Right lobe of liver (tissue), 6 donors: ENCODE measurements at regions not wholly inside any gene's neighbourhood (a gene's known extent, or its start where the extent isn't known, plus 50 kb on each side); places are given as distances from the start of the nearest gene placed in this dataset.

ENCODE experiments used
- ATAC-seq, 4 donors: fragments of 200-7000 bp; cut with Tn5 transposase; one replicate each; pipeline ENCODE4 v1.9.1; 2020; ENCODE audit warnings: mild to moderate bottlenecking in 4 of 4, moderate library complexity in 4 of 4
- DNase-seq, 3 donors: peaks; one replicate each; pipeline ENCODE4 v3.0.0-alpha.2; 2020
- H3K27ac ChIP-seq, 3 donors: fragments of 200-600 bp; one replicate each; pipeline ENCODE4 v1.8.0; 2022
- H3K27me3 ChIP-seq, 2 donors: fragments of 200-600 bp; one replicate each; pipeline ENCODE4 v1.8.0; 2022
- H3K36me3 ChIP-seq, 4 donors: fragments of 200-600 bp; sonication (generic) in 1 of 4; one replicate each; pipeline versions ENCODE4 v1.5.1 to v1.8.0; 2017 to 2022; ENCODE audit warnings: control low read depth in 1 of 4
- H3K4me1 ChIP-seq, 4 donors: fragments of 200-600 bp; sonication (generic) in 1 of 4; one replicate each; pipeline versions ENCODE4 v1.5.1 to v1.8.0; 2017 to 2022; ENCODE audit warnings: control low read depth in 1 of 4
- H3K4me3 ChIP-seq, 3 donors: fragments of 200-600 bp; one replicate each; pipeline ENCODE4 v1.8.0; 2022
- H3K9me3 ChIP-seq, 4 donors: fragments of 200-600 bp; sonication (generic) in 1 of 4; one replicate each; pipeline versions ENCODE4 v1.5.1 to v1.8.0; 2017 to 2022; ENCODE audit warnings: control low read depth in 1 of 4
- POLR2A ChIP-seq: fragments of 450-650 bp; IDR thresholded peaks from one replicate; pipeline ENCODE4 v1.6.1; 2017; ENCODE audit warnings: antibody characterized with exemption, mild to moderate bottlenecking
- WGBS: methylation state at CpG from one replicate; pipeline ENCODE4 v1.1.6; 2018; ENCODE audit warnings: low coverage, low lambda C conversion rate; ENCODE audit not compliant: insufficient coverage; ENCODE audit errors: missing lambda C conversion rate; 5-methylcytosine and 5-hydroxymethylcytosine counted together
- intact Hi-C, 2 donors: fragments of 100-400 bp; cut with DNase I; formaldehyde crosslinking; loops; one replicate each; pipeline versions ENCODE4 v1.11.2 to v1.14.1; 2022
- TF ChIP-seq, protein P1 (sequence below), 4 donors: fragments of 200-600 bp in 3 of 4; fragments of 450-650 bp in 1 of 4; IDR thresholded peaks; one replicate each; pipeline versions ENCODE4 v1.5.1 to v1.8.0; 2016 to 2022; ENCODE audit warnings: antibody characterized with exemption in 4 of 4, mild to moderate bottlenecking in 2 of 4
- donor health status: DM: no; HTN: yes; CAD: no.
- donor health status: DM: no; HTN: no; CAD: no.
- donor health status: DM: no; HTN: no; CAD: no.
- donor health status: DM: no; HTN: yes; CAD: no.
- donor health status: DM: no; HTN: yes; CAD: no.

GRCh38 chr6:55003719-55004430 is 157.3 kb downstream of the FAM83B start:
- Histone ChIP-seq H3K9me3 (no peaks in the 10 kb centered on the region), H3K27me3 (no peaks in the 10 kb centered on the region), H3K4me1 (no peaks in the 10 kb centered on the region), H3K27ac (no peak overlapping the region), H3K4me3 (no peak overlapping the region), H3K36me3 (no peaks in the 10 kb centered on the region)
- no peak for DNase-seq
- intact Hi-C loops: no loop called here
- no peak for TF ChIP-seq POLR2A
- TF ChIP-seq, protein P1, sequence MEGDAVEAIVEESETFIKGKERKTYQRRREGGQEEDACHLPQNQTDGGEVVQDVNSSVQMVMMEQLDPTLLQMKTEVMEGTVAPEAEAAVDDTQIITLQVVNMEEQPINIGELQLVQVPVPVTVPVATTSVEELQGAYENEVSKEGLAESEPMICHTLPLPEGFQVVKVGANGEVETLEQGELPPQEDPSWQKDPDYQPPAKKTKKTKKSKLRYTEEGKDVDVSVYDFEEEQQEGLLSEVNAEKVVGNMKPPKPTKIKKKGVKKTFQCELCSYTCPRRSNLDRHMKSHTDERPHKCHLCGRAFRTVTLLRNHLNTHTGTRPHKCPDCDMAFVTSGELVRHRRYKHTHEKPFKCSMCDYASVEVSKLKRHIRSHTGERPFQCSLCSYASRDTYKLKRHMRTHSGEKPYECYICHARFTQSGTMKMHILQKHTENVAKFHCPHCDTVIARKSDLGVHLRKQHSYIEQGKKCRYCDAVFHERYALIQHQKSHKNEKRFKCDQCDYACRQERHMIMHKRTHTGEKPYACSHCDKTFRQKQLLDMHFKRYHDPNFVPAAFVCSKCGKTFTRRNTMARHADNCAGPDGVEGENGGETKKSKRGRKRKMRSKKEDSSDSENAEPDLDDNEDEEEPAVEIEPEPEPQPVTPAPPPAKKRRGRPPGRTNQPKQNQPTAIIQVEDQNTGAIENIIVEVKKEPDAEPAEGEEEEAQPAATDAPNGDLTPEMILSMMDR (IDR thresholded peaks at IDR 0.05): no peak
- 41% methylated on average over 4 of the region's 4 CpGs for WGBS
- ATAC-seq: no peak

DNA sequence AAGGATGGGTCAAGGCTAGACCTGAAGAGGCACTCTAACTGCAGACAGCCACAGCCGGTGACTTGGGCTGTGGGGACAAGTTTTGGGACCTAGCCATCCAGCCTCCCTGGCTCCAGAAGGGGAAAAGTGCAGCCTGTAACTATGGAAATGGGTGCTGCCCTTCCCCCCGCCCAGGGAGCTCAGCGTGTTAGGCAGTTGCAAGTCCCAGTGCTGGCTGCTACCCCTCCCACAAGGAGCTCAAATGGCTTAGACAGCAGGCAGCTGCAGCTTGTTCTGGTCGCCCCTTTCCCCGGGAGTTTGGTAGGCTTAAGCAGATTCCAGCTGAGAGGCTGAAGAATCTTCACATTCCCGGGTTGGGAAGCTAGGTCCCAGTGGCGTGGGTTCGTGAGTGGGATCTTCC is 162.6 kb downstream of the FAM83B start:
- no peak overlapping the region for H3K27ac ChIP-seq
- TF ChIP-seq, protein P1 (IDR thresholded peaks at IDR 0.05): no peak
- TF ChIP-seq POLR2A: no peak
- no peaks in the 10 kb centered on the region for H3K9me3 ChIP-seq
- DNase-seq: no peak
- 20% methylated on average over 3 of the region's 8 CpGs for WGBS
- no peaks in the 10 kb centered on the region for H3K4me1 ChIP-seq
- no peaks in the 10 kb centered on the region for H3K36me3 ChIP-seq
- intact Hi-C loops: no loop called here
- H3K27me3 ChIP-seq: no peaks in the 10 kb centered on the region
- no peak for ATAC-seq
- no peak overlapping the region for H3K4me3 ChIP-seq

- H3K27me3 ChIP-seq: no peaks in the 10 kb centered on the region
- no peaks in the 10 kb centered on the region for H3K4me1 ChIP-seq
- ATAC-seq (no peak), DNase-seq (no peak)
- TF ChIP-seq, protein P1 (IDR thresholded peaks at IDR 0.05): no peak
- TF ChIP-seq POLR2A: no peak
- 34% methylated on average over 3 of the region's 3 CpGs for WGBS
- H3K36me3 ChIP-seq: no peaks in the 10 kb centered on the region
- intact Hi-C loops: no loop called here
- H3K9me3 ChIP-seq: no peaks in the 10 kb centered on the region
- no peak overlapping the region for H3K27ac ChIP-seq
- H3K4me3 ChIP-seq: no peak overlapping the region
Measured at GRCh38 chr6:55011034-55011433, 163.3 kb upstream of the HCRTR2 start.

- intact Hi-C loops: no loop called here
- H3K27ac ChIP-seq: no peak overlapping the region
- no peaks in the 10 kb centered on the region for H3K27me3 ChIP-seq
- WGBS: 88% methylated on average over 4 of the region's 4 CpGs
- ATAC-seq (no peak), DNase-seq (no peak)
- H3K9me3 ChIP-seq: no peaks in the 10 kb centered on the region
- no peaks in the 10 kb centered on the region for H3K4me1 ChIP-seq
- no peak for TF ChIP-seq POLR2A
- TF ChIP-seq, protein P1 (IDR thresholded peaks at IDR 0.05): no peak
- no peak overlapping the region for H3K4me3 ChIP-seq
- no peaks in the 10 kb centered on the region for H3K36me3 ChIP-seq
Measured at GRCh38 chr6:55012454-55012853, 161.9 kb upstream of the HCRTR2 start.
